ENCODE measurements at regions not wholly inside any gene's neighbourhood (a gene's known extent, or its start where the extent isn't known, plus 50 kb on each side); places are given as distances from the start of the nearest gene placed in this dataset.
"Not testable (repeated sequence)": the region's sequence is repeated elsewhere in the genome, so short reads cannot be mapped to it uniquely, and the experiment has no call there.

GRCh38 chr6:140493470-140493869 is 1119.0 kb upstream of the CITED2 start:
- TF ChIP-seq EZH2phosphoT487 (IDR thresholded peaks at IDR 0.05; ENCODE audit: insufficient read depth, low read depth); EZH2 (IDR thresholded peaks at IDR 0.05; ENCODE audit: insufficient read depth, poor library complexity, severe bottlenecking): not testable (repeated sequence)

All from GM23248 (cell line).